Prostate gland (tissue), 2 donors: ENCODE measurements at regions not wholly inside any gene's neighbourhood (a gene's known extent, or its start where the extent isn't known, plus 50 kb on each side); places are given as distances from the start of the nearest gene placed in this dataset.

Experiments
- POLR2AphosphoS5 ChIP-seq: sonication (generic); formaldehyde crosslinking; IDR thresholded peaks from one replicate; pipeline ENCODE4 v1.6.1; 2017; ENCODE audit warnings: antibody characterized with exemption
- TF ChIP-seq, protein P1 (sequence below), 4 experiments: fragments of 200-600 bp in 2 of 4; fragments of 450-650 bp in 2 of 4; sonication (generic) in 2 of 4; IDR thresholded peaks; 1 replicate in 3 of 4; 2 replicates in 1 of 4; pipeline ENCODE4 v1.5.1; 2016 to 2019; ENCODE audit warnings: antibody characterized with exemption in 4 of 4, mild to moderate bottlenecking in 2 of 4, moderate library complexity in 2 of 4

DNA sequence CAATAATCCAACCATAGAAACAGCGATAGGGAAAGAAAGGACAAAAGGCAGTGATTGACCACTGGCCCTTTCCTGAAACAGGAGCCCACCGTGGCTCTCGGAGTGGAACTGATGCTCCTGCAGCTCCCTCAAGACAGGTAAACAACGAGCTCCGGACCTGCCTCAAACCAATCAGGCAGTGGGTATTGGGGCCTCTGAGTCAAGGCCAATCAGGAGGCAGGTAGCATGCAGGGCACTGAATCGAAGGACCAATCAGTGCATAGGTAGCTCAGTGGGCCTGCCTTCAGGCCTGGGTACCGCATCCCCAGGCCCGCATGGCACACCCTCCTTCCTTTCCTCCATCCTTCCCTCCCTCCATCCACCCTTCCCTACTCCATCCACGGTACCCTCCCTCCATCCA is 425.1 kb upstream of the MGMT start:
- TF ChIP-seq, protein P1, sequence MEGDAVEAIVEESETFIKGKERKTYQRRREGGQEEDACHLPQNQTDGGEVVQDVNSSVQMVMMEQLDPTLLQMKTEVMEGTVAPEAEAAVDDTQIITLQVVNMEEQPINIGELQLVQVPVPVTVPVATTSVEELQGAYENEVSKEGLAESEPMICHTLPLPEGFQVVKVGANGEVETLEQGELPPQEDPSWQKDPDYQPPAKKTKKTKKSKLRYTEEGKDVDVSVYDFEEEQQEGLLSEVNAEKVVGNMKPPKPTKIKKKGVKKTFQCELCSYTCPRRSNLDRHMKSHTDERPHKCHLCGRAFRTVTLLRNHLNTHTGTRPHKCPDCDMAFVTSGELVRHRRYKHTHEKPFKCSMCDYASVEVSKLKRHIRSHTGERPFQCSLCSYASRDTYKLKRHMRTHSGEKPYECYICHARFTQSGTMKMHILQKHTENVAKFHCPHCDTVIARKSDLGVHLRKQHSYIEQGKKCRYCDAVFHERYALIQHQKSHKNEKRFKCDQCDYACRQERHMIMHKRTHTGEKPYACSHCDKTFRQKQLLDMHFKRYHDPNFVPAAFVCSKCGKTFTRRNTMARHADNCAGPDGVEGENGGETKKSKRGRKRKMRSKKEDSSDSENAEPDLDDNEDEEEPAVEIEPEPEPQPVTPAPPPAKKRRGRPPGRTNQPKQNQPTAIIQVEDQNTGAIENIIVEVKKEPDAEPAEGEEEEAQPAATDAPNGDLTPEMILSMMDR (IDR thresholded peaks at IDR 0.05): no peak
- TF ChIP-seq POLR2AphosphoS5: no peak
